GM18870 (cell line): ENCODE measurements at regions not wholly inside any gene's neighbourhood (a gene's known extent, or its start where the extent isn't known, plus 50 kb on each side); places are given as distances from the start of the nearest gene placed in this dataset.
"Not testable (repeated sequence)": the region's sequence is repeated elsewhere in the genome, so short reads cannot be mapped to it uniquely, and the experiment has no call there.

ENCODE experiments used
- ATAC-seq: cut with Tn5 transposase; IDR thresholded peaks from one replicate; pipeline ENCODE4 v1.9.1; 2021; ENCODE audit warnings: moderate library complexity; ENCODE audit not compliant: unreplicated experiment

GRCh38 chr18:8912348-8913326, 189.9 kb upstream of the NDUFV2 start:
- ATAC-seq, result no peak

- ATAC-seq, result not testable (repeated sequence)
Measured at GRCh38 chr18:8913606-8914403, 188.7 kb upstream of the NDUFV2 start.

GRCh38 chr18:8914404-8915264, 187.9 kb upstream of the NDUFV2 start:
- ATAC-seq, result not testable (repeated sequence)

- not testable (repeated sequence) for ATAC-seq
Measured at GRCh38 chr18:8920856-8921787, 181.4 kb upstream of the NDUFV2 start.

- no peak for ATAC-seq
Measured at GRCh38 chr18:8926464-8926863, 176.0 kb upstream of the NDUFV2 start.

- ATAC-seq, result no peak
Measured at GRCh38 chr18:8928044-8928443, 174.5 kb upstream of the NDUFV2 start.

- ATAC-seq, result no peak
Measured at GRCh38 chr18:8928847-8929780, 173.4 kb upstream of the NDUFV2 start.

GRCh38 chr18:8930990-8931616, 171.4 kb upstream of the NDUFV2 start:
- ATAC-seq, result no peak

- no peak for ATAC-seq
Measured at GRCh38 chr18:8932866-8933265, 169.6 kb upstream of the NDUFV2 start.

GRCh38 chr18:8933714-8934284, 168.7 kb upstream of the NDUFV2 start:
- no peak for ATAC-seq

- ATAC-seq, result not testable (repeated sequence)
Measured at GRCh38 chr18:8935346-8935745, 167.2 kb upstream of the NDUFV2 start.

GRCh38 chr18:8936619-8937018, 165.9 kb upstream of the NDUFV2 start:
- no peak for ATAC-seq

- ATAC-seq, result no peak
Measured at GRCh38 chr18:8937160-8938094, 165.1 kb upstream of the NDUFV2 start.

GRCh38 chr18:8938817-8939216, 163.7 kb upstream of the NDUFV2 start:
- ATAC-seq, result no peak

GRCh38 chr18:8942021-8942908, 160.2 kb upstream of the NDUFV2 start:
- ATAC-seq, result no peak
